Esophagus squamous epithelium (tissue), 5 donors: ENCODE measurements at regions not wholly inside any gene's neighbourhood (a gene's known extent, or its start where the extent isn't known, plus 50 kb on each side); places are given as distances from the start of the nearest gene placed in this dataset.

Source experiments
- DNase-seq: peaks from one replicate; lab custom pipeline; 2025; lab: John Stamatoyannopoulos, UW
- H3K27ac ChIP-seq, 4 donors: fragments of 200-600 bp; sonication (generic); one replicate each; pipeline ENCODE4 v1.5.1; 2016 to 2019; ENCODE audit warnings: mild to moderate bottlenecking in 1 of 4
- H3K27me3 ChIP-seq, 4 donors: fragments of 200-600 bp; sonication (generic); 1 replicate in 3 of 4; 2 replicates in 1 of 4; pipeline versions ENCODE4 v1.5.1 to v1.6.0; 2017 to 2021; ENCODE audit warnings: antibody characterized with exemption in 1 of 4
- H3K36me3 ChIP-seq, 3 donors: fragments of 200-600 bp; sonication (generic); one replicate each; pipeline ENCODE4 v1.5.1; 2016 to 2019
- H3K4me1 ChIP-seq, 3 donors: fragments of 200-600 bp; sonication (generic); one replicate each; pipeline ENCODE4 v1.5.1; 2017 to 2019
- H3K4me3 ChIP-seq, 4 donors: fragments of 200-600 bp; sonication (generic); 1 replicate in 3 of 4; 2 replicates in 1 of 4; pipeline ENCODE4 v1.5.1; 2016 to 2019; ENCODE audit warnings: mild to moderate bottlenecking in 2 of 4, moderate library complexity in 1 of 4
- H3K9me3 ChIP-seq, 3 donors: fragments of 200-600 bp; sonication (generic); one replicate each; pipeline ENCODE4 v1.5.1; 2016 to 2019
- CTCF ChIP-seq, 6 experiments: fragments of 450-650 bp in 4 of 6; fragments of 200-600 bp in 2 of 6; sonication (generic) in 2 of 6; IDR thresholded peaks; one replicate each; pipeline ENCODE4 v1.5.1; 2016 to 2019; ENCODE audit warnings: antibody characterized with exemption in 6 of 6, mild to moderate bottlenecking in 4 of 6, moderate library complexity in 4 of 6
- POLR2A ChIP-seq, 4 donors: fragments of 450-650 bp; IDR thresholded peaks; one replicate each; pipeline ENCODE4 v1.6.1; 2017; ENCODE audit warnings: antibody characterized with exemption in 4 of 4, mild to moderate bottlenecking in 4 of 4, moderate library complexity in 3 of 4
- WGBS, 2 donors: methylation state at CpG; one replicate each; pipeline ENCODE4 v1.1.5; 2018; 5-methylcytosine and 5-hydroxymethylcytosine counted together
- intact Hi-C: fragments of 100-400 bp; cut with DNase I; formaldehyde crosslinking; loops from one replicate; pipeline ENCODE4 v1.15.0; 2022
- donor health status: DM: yes; HTN: yes; CAD: no.

- 26 to 42% methylated on average over 1 of the region's 1 CpG for WGBS, 2 donors
- DNase-seq = no peak
- TF ChIP-seq POLR2A (IDR thresholded peaks at IDR 0.05) (no peak), CTCF (IDR thresholded peaks at IDR 0.05) (no peak)
- no peak overlapping the region for H3K4me3 ChIP-seq
- H3K36me3 ChIP-seq = no peaks in the 10 kb centered on the region
- H3K4me1 ChIP-seq = no peaks in the 10 kb centered on the region
- no peaks in the 10 kb centered on the region for H3K9me3 ChIP-seq
- intact Hi-C loops = no loop called here
- H3K27me3 ChIP-seq = no peaks in the 10 kb centered on the region
- H3K27ac ChIP-seq = no peak overlapping the region
These were observed 158.1 kb upstream of the HCRTR2 start for GRCh38 chr6:55016261-55016660.

GRCh38 chr6:55017555-55018300 lies 156.6 kb upstream of the HCRTR2 start:
- H3K27ac ChIP-seq = no peak overlapping the region
- 35 to 39% methylated on average over 1 of the region's 1 CpG for WGBS, 2 donors
- no peak for TF ChIP-seq POLR2A (IDR thresholded peaks at IDR 0.05)
- no peak for TF ChIP-seq CTCF (IDR thresholded peaks at IDR 0.05)
- no peaks in the 10 kb centered on the region for H3K9me3 ChIP-seq
- H3K4me1 ChIP-seq = no peaks in the 10 kb centered on the region
- H3K36me3 ChIP-seq = no peaks in the 10 kb centered on the region
- no peaks in the 10 kb centered on the region for H3K27me3 ChIP-seq
- intact Hi-C loops = no loop called here
- no peak overlapping the region for H3K4me3 ChIP-seq
- no peak for DNase-seq

- TF ChIP-seq CTCF (IDR thresholded peaks at IDR 0.05) = no peak
- no peak for TF ChIP-seq POLR2A (IDR thresholded peaks at IDR 0.05)
These were observed 154.7 kb upstream of the HCRTR2 start for GRCh38 chr6:55019591-55019990.

GRCh38 chr6:55023230-55023629 lies 151.1 kb upstream of the HCRTR2 start:
- no peak for DNase-seq
- no peaks in the 10 kb centered on the region for H3K36me3 ChIP-seq
- no peak for TF ChIP-seq CTCF (IDR thresholded peaks at IDR 0.05)
- TF ChIP-seq POLR2A (IDR thresholded peaks at IDR 0.05) = no peak
- no peaks in the 10 kb centered on the region for H3K27me3 ChIP-seq
- no peaks in the 10 kb centered on the region for H3K9me3 ChIP-seq
- 67 to 68% methylated on average over 3 of the region's 3 CpGs for WGBS, 2 donors
- no peaks in the 10 kb centered on the region for H3K4me1 ChIP-seq
- no peak overlapping the region for H3K27ac ChIP-seq
- no peak overlapping the region for H3K4me3 ChIP-seq
- intact Hi-C loops = no loop called here

More at GRCh38 chr6:55019591-55019990, 154.7 kb upstream of the HCRTR2 start:
- DNase-seq = no peak
- Histone ChIP-seq H3K4me1 (no peaks in the 10 kb centered on the region), H3K27ac (no peak overlapping the region), H3K27me3 (no peaks in the 10 kb centered on the region), H3K36me3 (no peaks in the 10 kb centered on the region), H3K9me3 (no peaks in the 10 kb centered on the region), H3K4me3 (no peak overlapping the region)
- intact Hi-C loops = no loop called here

GRCh38 chr6:55033016-55033546 lies 141.2 kb upstream of the HCRTR2 start:
- TF ChIP-seq POLR2A (IDR thresholded peaks at IDR 0.05) (no peak), CTCF (IDR thresholded peaks at IDR 0.05) (no peak)
- no peaks in the 10 kb centered on the region for H3K9me3 ChIP-seq
- no peak for DNase-seq
- H3K4me1 ChIP-seq = no peaks in the 10 kb centered on the region
- intact Hi-C loops = no loop called here
- H3K27me3 ChIP-seq = no peaks in the 10 kb centered on the region
- H3K27ac ChIP-seq = no peak overlapping the region
- H3K36me3 ChIP-seq = no peaks in the 10 kb centered on the region
- H3K4me3 ChIP-seq = no peak overlapping the region
